SW480 (cell line): ENCODE measurements at regions not wholly inside any gene's neighbourhood (a gene's known extent, or its start where the extent isn't known, plus 50 kb on each side); places are given as distances from the start of the nearest gene placed in this dataset.

Experiments used
- DNase-seq: peaks from one replicate; pipeline ENCODE4 v3.0.0-alpha.2; 2016; ENCODE audit warnings: low spot score

DNA sequence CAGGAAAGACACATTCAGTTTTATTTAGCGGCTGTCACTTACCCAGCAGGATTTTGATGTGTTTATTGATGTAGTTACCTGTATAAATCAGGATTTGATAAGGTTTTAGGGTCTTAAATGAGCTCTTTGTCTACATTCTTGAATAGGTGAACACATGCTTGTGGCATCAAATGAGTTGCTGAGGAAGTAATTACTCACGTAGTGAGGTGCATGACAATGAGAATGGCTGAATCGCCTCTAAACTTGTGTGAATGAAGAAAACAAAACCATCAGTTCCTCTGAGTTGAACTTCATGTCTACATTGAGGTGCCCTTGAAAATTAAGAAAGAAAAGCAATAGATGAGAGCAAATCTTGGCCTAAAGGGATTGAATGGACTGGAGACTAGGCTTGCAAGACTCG lies 245.6 kb upstream of the SATB1 start:
- DNase-seq: no peak

DNA sequence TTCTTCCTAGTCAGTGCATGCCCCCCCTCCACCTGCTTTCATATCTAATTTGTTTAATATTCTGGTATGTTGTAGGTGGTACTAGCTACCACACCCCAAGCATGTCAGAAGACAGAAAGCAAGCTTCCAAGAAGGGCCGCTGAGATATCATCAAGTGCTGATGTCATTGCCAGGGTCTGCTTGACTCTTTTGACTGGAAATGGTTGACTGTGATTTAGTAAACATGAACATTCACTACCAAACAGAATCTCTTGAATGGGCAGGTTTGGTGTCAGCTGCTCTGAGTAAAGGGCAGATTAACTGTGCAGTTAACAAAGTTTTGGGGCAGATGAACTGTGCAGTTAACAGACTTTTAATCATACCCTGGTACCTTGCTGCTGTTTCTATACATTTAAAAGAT lies 244.2 kb upstream of the SATB1 start:
- DNase-seq: no peak

DNA sequence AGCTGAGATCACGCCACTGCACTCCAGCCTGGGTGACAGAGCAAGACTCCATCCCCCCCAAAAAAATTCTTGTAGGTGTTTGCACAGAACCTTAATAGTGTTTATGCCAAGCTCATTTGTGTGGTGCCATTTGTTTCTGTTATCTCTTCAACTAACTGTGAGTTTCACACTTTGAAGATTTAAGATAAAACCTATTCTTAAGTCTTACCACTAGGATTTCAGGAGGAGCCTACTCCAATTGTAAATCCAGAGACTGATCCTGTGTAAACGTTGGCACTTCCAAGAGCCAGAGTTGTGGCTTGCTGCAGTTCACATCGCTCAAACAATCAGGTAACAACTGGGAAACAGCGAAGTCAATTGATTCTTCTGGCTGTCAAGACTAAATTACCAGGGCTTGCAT lies 242.4 kb upstream of the SATB1 start:
- DNase-seq: no peak

DNA sequence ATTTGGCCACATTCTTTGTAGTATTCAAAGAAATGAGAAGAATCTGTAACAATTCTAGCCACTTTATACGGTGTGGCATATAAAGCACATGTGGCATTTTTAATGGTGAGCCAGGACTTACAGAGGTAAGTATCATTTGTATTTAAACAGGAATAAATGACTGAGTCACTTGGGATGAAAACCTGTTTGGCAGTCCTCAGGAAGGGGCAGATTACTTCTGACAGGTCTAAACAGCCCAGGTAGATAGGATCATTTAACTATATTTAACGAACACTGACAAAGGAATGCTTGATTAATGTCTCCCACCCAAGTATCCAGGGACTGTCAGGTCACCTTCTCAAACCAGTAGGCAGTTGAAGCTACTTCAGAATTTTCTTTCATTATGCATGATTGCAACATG lies 241.5 kb upstream of the SATB1 start:
- DNase-seq: no peak

DNA sequence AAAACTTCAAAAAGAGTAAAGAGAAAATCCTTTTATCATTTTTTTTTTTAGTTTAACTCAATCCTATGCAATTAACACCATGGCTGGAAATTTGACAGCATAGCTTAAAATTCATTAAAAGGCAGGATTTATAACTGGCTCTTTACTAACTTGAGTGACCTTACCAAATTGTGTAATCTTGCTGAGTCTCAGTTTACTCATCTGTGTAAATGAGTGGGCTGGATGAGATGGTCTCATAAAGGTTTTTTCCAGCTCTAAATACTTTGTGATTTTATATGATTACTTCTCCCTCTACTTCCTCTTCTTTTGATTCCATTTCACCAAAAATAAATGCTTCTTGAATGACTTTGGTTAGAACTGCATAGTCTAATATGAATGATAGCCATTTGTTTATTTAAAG lies 234.9 kb upstream of the SATB1 start:
- DNase-seq: no peak

DNA sequence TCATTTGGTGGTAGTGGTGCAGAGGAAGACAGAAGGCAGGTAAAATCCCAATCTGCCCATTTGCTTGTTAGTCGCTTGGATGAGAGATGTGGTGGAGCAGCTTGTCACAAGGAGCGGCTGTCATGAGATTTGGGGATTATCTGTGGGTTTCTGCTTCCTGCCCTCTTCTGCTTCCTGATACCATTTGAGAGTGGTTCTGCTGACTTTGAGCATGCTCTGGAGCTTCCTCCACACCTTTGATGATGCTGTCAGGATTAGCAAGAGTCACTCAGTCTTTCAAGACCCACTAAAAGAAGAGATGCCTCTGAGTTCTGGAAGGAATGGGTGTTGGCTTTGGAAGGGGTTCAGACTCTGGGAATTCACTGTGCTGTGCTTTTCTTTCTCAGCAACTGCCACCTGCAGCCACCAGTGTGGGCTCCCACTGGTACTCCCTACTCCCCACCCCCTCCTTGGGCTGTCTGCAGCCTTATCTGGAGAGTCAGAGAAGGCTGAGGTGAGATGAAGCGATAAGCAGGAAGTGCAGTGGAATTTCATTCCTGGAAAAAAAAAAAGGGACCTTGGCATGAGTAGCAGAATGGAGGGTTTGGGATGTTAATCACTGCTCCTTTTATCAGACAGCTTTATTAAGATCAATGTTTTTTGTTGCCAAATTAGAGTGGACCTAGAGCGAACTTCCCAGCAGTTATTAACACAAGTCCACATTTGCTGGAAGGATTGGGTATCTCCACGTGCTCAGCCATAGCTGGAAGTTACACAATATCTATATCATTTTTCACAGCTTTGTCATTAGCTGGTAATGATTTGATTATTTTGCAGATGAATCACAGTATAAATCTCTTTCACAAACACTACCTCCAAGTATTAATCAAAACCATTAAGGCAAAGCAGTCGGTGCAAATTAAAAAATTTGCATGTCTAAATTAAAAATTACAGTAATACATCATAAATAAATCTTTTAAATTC lies 233.0 kb upstream of the SATB1 start:
- DNase-seq: no peak

DNA sequence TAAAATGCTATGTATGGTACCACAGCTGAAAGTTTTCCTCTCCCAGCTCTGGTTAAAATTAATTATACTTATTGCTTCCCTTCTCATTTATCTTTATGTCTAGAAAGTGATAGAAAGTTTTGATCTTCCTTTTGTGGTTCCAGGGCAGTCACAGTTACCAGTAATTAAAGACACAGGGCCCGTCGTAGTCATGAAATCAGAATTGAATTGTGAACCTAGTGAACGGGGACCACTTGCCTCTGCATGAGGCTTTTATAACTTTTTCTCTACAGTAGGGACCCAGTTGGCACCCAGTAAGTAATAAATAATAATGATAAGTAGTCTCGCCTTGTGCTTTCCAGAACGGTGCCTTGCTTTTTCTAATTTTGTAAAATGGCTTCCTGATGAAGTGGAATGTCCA lies 231.7 kb upstream of the SATB1 start:
- DNase-seq: no peak

DNA sequence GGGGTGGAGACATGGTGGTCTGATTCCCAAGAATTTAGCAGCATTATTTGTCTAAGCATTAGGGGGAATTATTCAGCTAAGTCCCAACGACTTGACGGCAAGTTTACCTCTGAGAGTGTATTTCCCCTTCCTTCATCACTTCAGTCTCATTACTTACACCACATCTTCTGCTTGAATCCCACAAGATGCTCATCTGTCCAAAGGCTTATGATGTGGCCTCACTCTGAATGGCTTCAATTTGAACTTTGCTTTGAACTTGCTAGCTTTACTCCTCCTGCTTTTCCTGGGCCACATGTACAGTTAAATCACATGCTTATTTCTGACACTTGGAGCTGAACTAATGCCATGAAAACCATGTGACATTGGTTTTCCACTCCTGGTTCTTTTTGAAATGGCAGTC lies 231.3 kb upstream of the SATB1 start:
- no peak for DNase-seq

DNA sequence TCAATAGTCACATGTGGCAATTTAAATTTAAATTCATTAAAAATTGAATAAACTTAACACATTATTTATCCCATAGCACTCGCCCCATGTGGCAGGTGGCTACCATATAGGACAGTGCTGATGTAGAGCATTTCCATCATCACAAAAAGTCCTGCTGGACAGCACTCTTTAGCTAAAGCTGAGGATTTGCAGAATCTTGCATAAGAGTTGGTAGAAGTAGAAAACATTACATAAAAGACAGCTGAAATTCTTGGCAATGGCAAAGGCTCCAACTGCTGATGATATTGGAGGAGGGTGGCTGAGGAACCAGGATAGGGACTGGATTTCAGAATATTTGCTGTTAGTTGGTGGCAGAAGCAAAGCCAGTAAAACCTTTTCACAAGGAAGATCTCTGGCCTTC lies 230.7 kb upstream of the SATB1 start:
- no peak for DNase-seq

DNA sequence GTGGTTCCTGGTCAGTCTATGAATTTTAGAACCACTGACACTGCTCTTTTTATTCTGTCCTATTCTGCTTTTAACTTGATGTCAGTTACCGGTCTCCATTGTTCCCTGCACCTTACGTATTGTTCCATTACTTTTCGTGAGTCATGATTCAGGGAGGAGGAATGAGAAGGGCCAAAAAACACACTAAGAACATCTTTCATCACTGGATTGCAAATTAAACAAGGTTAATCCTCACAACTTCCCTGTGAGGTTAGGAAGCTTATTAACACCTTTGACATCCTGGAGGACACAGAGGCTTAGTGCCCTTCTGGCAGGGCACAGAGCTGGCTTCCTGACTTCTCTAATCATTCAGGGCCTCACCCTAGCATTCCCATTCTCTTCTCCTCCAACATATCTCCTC lies 227.6 kb upstream of the SATB1 start:
- DNase-seq: no peak

DNA sequence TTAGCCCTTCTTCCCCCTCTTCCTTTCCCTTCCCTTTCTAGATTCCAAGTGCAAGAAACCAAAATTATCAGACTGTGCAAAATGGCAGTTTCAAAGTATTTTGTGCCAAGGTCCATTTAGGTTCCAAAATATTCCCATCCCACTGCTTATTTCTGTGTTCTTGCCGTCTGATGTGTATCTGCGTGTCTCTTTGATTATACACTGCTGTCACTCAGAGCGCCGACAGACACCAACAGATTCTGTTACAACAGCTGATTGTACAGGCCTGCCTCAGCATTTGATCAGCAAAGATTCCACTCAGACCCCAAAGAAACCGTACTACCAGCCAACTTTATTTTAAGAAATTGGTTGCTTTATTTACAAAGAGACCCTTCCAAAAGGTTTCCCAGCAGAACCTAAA lies 225.6 kb upstream of the SATB1 start:
- DNase-seq: no peak

DNA sequence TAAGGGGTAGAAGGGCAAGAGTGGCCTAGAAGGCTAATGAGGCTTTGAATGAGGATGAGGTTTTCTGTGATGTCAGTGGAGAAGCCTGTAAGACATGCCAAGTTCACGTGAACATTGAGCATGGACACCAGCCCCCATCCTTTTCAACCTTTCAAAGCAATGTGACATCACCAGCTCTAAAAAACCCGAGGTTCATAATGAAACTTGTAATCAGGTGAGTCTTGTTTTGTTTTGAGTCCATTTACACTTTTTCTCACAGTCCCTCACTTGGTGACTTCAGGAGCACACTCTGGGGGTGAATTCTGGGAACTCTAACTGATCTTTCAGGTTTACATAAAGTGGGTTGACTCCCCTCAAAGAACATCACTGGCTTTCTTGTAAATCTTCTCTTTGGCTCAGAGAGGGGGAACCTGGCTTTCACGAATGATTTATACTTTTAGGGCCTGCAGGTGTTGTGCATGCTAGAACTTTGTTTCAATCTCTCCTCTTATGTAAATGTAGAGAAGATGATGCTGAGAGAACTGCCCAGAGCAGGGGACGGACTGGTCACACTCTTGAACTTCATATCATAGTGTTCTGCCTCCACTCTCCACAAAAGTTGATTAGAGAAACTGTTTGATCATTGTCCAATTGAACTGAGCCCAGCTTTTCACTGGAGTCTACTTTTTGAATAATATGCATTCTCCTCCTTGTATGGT lies 224.7 kb upstream of the SATB1 start:
- DNase-seq: no peak

DNA sequence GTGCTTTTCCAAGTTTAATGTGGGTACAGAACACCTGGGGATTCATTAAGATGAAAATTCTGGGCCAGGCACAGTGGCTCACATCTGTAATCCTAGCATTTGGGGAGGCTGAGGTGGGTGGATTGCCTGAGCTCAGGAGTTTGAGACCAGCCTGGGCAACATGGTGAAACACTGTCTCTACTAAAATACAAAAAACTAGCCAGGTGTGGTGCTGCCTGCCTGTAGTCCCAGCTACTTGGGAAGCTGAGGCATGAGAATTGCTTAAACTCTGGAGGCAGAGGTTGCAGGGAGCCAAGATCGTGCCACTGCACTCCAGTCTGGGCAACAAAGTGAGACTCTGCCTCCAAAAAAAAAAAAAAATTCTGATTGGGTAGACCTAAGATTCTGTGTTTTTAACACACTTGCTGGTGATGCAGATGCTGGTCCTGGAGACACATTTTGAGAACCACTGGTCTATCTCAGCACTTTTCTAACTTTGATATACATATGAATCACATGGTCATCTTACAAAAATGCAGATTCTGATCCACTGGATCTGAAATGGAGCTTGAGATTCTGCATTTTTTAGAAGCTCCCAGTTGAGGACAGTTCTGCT lies 223.8 kb upstream of the SATB1 start:
- no peak for DNase-seq

DNA sequence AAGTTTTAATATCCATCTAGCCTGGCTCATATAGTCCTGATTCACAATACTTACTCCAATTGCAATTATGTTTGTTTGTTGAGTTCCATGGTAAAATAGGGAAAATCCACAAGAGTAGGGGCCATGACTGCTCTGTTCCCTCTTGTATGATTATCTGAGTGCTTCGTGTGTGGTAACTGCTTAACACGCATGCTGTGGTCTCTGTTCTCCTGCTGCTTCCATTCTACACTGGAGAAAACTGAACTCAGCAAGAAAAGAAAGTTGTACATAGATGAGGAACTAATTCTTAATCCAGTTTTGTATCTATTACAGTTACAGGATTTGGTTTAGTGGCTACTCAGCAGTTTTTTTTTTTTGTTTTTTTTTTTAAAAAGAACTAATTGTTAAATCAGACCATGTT lies 223.0 kb upstream of the SATB1 start:
- DNase-seq: no peak

DNA sequence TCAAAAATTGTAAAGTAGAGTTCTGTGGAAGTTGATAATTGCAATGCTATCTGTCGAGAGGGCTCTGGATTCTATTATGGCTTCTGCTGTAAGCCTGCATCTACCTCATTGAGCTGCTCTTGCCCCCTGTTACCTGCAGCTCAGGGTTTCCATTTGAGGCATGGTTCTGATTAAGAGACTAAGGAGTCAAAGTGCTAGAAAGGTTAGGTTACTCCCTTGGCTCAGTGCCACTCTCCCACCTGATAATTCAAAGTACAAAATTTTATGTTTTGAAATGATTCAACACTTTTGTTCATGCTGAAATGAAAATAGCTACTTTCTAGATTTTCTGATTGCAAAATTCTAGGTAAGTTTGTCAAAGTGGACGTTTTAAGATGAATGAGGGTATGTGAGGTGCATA lies 220.5 kb upstream of the SATB1 start:
- DNase-seq: no peak

DNA sequence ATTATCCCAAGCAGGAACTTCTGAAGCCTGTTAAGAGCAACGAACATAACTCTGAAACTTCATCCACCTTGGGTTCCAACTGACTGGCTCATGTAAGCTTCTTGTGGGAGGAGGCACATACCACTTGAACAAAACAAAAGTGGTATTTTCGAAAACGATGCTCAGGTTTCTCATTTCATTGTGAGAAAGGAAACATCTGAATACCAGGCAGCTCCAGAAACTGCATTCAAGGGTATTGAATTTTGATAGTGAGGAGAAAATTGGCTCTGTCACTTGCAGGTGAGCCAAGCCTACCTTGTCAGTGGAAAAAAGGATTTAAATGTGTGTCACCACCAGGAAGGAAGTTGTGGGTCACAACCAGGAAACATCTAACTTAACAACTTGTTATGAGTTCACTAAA lies 218.1 kb upstream of the SATB1 start:
- DNase-seq: no peak

DNA sequence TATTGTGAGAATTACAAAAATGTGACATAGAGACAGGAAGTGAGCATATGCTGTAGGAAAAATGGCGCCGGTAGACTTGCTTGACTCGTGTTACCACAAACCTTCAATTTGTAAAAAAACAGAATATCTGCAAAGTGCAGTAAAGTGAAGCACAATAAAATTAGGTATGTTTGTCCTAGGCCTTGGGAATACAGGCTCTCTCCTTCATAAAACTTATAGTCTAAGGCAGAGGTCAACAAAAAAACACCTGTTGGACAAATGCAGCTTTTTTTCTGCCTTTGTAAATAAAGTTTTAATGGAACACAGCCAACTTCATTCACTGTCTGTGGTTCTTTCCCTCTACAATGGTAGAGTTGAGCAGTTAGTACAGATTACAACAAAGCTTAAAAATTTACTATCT lies 216.8 kb upstream of the SATB1 start:
- DNase-seq: no peak

DNA sequence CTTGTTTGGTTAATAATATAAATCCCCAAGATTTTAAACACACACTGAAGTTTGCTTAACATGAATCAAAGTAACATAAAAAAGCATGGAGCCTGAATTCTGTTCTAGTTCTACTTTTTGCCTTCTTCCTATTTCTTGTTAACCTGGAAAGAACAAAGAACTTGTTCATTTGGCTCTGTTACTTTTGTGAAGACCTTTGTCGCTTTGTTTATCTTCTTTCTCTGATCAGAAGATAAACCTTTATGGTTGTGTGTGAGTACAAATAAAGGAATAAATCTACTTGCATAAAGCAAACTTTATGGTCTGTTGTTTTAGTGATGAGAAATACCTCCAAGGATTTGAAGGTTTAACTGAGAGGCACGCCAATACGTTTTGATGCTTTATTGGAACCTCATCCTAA lies 210.1 kb upstream of the SATB1 start:
- no peak for DNase-seq

DNA sequence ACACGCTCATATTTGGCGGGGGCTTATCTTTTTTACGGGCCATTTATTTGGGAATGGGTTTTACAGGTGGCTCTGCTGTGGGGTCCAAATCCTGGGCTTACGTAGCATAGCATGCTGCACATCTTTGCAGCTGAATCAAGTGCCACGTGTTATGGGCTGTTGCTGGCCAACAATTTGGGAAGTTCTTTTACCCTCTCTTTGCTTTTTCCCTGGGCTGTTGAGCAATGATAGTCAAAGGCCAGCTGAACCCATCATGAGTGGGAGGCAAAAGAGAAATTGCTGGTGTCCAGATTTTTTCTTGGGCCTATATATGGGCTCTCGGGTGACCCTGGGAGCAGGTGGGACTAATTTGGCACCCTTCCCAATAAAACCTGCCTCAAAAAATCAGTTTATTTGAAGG lies 209.3 kb upstream of the SATB1 start:
- no peak for DNase-seq

DNA sequence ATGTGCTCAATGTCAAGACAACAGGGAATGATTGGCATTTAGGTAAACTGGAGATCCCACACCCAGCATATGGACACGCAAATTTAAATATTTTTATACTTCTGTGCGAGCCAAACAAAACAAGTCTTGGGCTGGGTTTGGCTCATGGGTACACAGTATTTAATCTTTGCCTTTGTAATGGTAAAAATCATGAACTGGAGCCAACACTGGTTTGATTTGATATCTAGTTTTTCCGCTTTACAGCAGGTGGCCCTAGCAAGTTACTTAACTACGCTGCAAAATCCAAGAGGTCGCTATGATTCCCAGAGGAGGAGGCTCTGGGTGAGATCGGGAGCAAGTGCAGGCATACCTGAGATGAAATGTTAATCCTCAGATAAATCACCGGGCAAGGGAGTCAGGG lies 207.9 kb upstream of the SATB1 start:
- no peak for DNase-seq

DNA sequence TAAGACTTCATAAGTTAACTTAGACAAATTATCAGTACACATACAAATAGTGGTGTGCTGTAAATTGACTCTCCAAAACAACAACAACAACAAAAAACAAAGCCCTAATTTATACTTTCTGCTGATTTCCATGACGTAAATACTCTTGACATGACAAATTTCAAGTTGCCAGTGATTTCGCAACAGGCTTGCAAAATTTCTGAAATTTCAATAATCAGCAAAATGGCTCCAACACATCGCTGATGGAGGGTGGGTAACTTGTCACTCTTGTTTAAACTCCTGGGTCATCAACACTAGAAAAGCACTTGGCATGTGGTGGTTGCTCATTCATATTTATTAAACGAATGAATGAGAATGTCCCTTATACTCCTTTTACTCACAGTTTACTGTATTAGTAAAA lies 205.2 kb upstream of the SATB1 start:
- no peak for DNase-seq

DNA sequence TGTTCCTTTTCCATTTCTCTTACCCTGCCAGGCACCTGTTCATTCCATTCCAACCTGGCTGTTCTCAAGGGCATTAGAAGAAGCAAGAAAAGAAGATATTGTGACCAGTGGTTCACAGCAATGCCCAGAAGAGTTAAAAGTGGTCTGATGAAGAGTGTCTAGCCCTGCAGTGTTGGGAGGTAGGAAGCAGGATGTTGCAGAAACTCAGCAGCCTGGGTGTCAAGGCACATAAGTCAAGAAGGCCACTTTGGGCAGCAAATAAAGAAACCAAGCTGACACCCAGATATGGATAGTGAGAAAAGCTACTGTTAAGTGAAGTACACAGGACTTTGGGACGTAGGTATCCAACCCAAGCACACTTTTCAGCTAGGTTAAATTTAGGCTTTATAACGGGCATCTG lies 199.9 kb upstream of the SATB1 start:
- no peak for DNase-seq

DNA sequence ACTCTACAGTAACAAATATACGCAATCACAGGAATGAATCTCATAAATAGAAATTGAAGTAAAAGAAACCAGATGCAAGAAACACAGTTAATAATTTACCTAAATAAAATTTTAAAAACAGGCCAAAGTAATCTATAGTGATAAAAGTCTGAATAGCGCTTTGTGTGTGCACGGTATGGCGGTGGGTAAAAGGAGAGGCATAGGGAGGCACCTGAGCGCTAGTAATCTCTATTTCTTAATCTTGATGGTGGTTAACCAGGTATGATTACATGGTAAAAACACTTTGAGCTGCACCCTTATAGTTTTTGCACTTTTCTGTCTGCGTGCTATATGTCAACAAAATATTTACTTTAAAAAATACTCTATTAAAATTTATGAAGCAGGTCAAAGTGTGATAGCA lies 198.1 kb upstream of the SATB1 start:
- DNase-seq: no peak
